ENCODE measurements at regions not wholly inside any gene's neighbourhood (a gene's known extent, or its start where the extent isn't known, plus 50 kb on each side); places are given as distances from the start of the nearest gene placed in this dataset.

GRCh38 chr7:51636503-51636902, 319.9 kb upstream of the COBL start:
- TF ChIP-seq CTCF (IDR thresholded peaks at IDR 0.05; ENCODE audit: low read depth, low read length, poor library complexity, severe bottlenecking) (no peak), EZH2phosphoT487 (IDR thresholded peaks at IDR 0.05; ENCODE audit: borderline replicate concordance, low read length) (no peak)

Measured in DOHH2 (cell line).